Loucy (cell line): ENCODE measurements at regions not wholly inside any gene's neighbourhood (a gene's known extent, or its start where the extent isn't known, plus 50 kb on each side); places are given as distances from the start of the nearest gene placed in this dataset.

Experiments
- EZH2phosphoT487 ChIP-seq: fragments of 200-600 bp; IDR thresholded peaks from 2 replicates; pipeline ENCODE4 v1.6.1; 2018; ENCODE audit warnings: antibody characterized with exemption, mild to moderate bottlenecking, moderate library complexity, borderline replicate concordance
- TF ChIP-seq, protein P1 (sequence below): fragments of 200-600 bp; sonication (generic); conservative IDR thresholded peaks from 2 replicates; pipeline ENCODE4 v1.5.1; 2014; ENCODE audit warnings: mild to moderate bottlenecking, antibody characterized with exemption, low read length

DNA sequence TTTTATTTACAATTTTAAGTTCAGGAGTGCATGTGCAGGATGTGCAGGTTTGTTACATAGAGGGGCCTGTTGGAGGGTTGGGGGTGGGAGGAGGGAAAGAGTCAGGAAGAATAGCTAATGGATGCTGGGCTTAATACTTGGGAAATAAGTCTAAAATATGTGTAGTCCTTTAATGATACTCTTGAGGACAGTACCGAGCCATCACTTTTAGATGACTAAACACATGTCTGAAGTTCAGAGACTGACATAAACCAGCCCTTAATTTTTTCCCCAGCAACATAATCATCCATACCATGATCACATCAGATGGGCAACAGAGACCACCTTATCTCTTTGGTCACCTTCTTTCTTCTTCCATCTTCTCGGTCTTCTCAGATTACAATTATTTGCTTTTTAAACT is 189.1 kb upstream of the COL3A1 start:
- TF ChIP-seq, protein P1, sequence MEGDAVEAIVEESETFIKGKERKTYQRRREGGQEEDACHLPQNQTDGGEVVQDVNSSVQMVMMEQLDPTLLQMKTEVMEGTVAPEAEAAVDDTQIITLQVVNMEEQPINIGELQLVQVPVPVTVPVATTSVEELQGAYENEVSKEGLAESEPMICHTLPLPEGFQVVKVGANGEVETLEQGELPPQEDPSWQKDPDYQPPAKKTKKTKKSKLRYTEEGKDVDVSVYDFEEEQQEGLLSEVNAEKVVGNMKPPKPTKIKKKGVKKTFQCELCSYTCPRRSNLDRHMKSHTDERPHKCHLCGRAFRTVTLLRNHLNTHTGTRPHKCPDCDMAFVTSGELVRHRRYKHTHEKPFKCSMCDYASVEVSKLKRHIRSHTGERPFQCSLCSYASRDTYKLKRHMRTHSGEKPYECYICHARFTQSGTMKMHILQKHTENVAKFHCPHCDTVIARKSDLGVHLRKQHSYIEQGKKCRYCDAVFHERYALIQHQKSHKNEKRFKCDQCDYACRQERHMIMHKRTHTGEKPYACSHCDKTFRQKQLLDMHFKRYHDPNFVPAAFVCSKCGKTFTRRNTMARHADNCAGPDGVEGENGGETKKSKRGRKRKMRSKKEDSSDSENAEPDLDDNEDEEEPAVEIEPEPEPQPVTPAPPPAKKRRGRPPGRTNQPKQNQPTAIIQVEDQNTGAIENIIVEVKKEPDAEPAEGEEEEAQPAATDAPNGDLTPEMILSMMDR: no peak
- no peak for TF ChIP-seq EZH2phosphoT487
